Left ventricle myocardium inferior (tissue), 1 donor: ENCODE measurements at regions not wholly inside any gene's neighbourhood (a gene's known extent, or its start where the extent isn't known, plus 50 kb on each side); places are given as distances from the start of the nearest gene placed in this dataset.

ENCODE experiments used
- DNase-seq: peaks from one replicate; pipeline ENCODE4 v3.0.0-alpha.2; 2020
- H3K27ac ChIP-seq: fragments of 200-600 bp; replicated peaks from 2 replicates; pipeline ENCODE4 v1.8.0; 2021
- H3K27me3 ChIP-seq: fragments of 200-600 bp; 2 replicates; pipeline ENCODE4 v1.8.0; 2021; ENCODE audit warnings: low read depth
- H3K36me3 ChIP-seq: fragments of 200-600 bp; 2 replicates; pipeline ENCODE4 v1.8.0; 2021
- H3K4me1 ChIP-seq: fragments of 200-600 bp; 2 replicates; pipeline ENCODE4 v1.8.0; 2021
- H3K4me3 ChIP-seq: fragments of 200-600 bp; 2 replicates; pipeline ENCODE4 v1.8.0; 2021; ENCODE audit warnings: mild to moderate bottlenecking, moderate library complexity
- H3K9me3 ChIP-seq: fragments of 200-600 bp; replicated peaks from 2 replicates; pipeline ENCODE4 v1.8.0; 2021
- intact Hi-C: fragments of 100-400 bp; cut with micrococcal nuclease; formaldehyde crosslinking; loops from one replicate; pipeline ENCODE4 v1.11.0; 2022
- TF ChIP-seq, protein P1 (sequence below): fragments of 200-600 bp; IDR thresholded peaks from 2 replicates; pipeline ENCODE4 v1.8.0; 2021; ENCODE audit warnings: antibody characterized with exemption, mild to moderate bottlenecking, borderline replicate concordance
- donor health status: DM: no; HTN: yes; CAD: no; lungs with severe emphysema.

DNA sequence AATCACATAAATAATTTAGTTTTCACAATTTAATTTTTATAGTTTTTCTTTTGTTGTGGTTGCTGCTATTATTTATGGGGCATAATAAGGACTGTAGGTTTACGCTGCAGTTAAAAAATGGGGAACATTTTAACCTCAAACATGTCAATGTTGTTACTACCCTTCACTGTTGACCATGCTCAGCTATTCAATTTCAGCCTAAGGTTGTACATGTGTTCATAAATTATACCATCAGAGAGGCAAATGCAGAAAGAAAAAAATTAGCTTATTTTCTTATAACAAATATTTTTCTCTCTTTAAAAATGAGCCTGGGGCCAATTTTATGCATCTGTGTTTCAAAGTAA is 110.1 kb upstream of the PITRM1 start:
- H3K27me3 ChIP-seq, result no peaks in the 10 kb centered on the region
- no peaks in the 10 kb centered on the region for H3K4me1 ChIP-seq
- intact Hi-C loops, result no loop called here
- TF ChIP-seq, protein P1, sequence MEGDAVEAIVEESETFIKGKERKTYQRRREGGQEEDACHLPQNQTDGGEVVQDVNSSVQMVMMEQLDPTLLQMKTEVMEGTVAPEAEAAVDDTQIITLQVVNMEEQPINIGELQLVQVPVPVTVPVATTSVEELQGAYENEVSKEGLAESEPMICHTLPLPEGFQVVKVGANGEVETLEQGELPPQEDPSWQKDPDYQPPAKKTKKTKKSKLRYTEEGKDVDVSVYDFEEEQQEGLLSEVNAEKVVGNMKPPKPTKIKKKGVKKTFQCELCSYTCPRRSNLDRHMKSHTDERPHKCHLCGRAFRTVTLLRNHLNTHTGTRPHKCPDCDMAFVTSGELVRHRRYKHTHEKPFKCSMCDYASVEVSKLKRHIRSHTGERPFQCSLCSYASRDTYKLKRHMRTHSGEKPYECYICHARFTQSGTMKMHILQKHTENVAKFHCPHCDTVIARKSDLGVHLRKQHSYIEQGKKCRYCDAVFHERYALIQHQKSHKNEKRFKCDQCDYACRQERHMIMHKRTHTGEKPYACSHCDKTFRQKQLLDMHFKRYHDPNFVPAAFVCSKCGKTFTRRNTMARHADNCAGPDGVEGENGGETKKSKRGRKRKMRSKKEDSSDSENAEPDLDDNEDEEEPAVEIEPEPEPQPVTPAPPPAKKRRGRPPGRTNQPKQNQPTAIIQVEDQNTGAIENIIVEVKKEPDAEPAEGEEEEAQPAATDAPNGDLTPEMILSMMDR, result no peak
- H3K27ac ChIP-seq, result no peak overlapping the region
- DNase-seq, result no peak
- H3K4me3 ChIP-seq, result no peak overlapping the region
- H3K9me3 ChIP-seq, result no peaks in the 10 kb centered on the region
- no peaks in the 10 kb centered on the region for H3K36me3 ChIP-seq

DNA sequence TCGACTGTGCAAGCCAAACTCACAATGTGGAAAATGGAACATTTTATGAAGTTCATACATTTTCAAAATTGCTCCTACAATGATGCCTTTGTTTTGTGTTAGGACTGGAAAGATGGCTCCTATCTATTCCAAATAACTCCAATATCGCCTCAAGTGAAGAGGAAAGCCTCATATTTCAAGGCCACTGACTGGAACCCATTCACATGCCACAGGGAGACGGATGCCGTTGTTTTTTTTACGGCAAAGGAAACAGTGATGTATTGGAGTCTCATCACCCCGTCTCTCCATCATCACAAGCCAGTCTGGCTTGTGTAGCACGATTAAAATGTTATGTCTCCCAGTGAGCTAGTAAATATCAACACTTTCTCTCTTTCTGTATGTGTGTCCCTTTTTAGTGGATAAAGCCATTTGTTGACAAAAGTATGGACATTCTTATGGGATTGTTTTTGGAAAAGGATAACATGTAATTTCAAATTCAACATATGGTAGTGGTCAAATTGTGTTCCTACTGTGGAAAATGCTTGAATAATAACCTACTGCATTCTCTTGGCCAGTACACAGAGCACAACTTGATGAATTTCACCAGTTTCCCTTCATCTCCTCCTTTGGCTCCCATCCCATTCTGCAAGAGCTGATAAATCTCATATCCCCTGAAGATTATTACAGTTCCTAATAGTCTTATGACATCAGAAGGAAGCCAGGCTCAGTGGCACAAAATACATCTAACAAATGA is 109.5 kb upstream of the PITRM1 start:
- TF ChIP-seq, protein P1, result no peak
- Histone ChIP-seq H3K27ac (no peak overlapping the region), H3K4me1 (no peaks in the 10 kb centered on the region), H3K36me3 (no peaks in the 10 kb centered on the region), H3K4me3 (no peak overlapping the region), H3K27me3 (no peaks in the 10 kb centered on the region), H3K9me3 (no peaks in the 10 kb centered on the region)
- intact Hi-C loops, result no loop called here
- DNase-seq, result no peak

DNA sequence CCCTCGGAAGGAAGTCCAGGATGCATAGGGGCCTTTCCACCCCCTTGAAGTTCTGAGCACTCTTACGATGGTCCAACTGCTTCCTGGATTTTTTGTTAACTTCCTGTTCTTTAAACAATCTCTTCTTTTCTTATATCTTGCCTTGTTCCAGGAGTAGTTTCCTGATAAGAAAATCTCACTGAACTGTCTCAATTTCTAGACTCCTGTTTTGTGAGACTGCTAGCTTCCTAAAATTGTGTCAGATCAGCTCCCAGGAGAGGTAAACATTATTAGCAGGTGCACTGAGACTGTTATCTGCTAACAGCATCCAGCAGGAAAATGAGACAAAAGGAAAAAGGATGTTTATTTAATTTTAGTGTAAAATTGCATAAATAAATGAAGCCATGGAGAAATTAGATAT is 106.2 kb upstream of the PITRM1 start:
- no peaks in the 10 kb centered on the region for H3K9me3 ChIP-seq
- intact Hi-C loops, result no loop called here
- H3K27ac ChIP-seq, result no peak overlapping the region
- no peak for DNase-seq
- no peaks in the 10 kb centered on the region for H3K27me3 ChIP-seq
- TF ChIP-seq, protein P1, result no peak
- H3K36me3 ChIP-seq, result no peaks in the 10 kb centered on the region
- H3K4me1 ChIP-seq, result no peaks in the 10 kb centered on the region
- no peak overlapping the region for H3K4me3 ChIP-seq

DNA sequence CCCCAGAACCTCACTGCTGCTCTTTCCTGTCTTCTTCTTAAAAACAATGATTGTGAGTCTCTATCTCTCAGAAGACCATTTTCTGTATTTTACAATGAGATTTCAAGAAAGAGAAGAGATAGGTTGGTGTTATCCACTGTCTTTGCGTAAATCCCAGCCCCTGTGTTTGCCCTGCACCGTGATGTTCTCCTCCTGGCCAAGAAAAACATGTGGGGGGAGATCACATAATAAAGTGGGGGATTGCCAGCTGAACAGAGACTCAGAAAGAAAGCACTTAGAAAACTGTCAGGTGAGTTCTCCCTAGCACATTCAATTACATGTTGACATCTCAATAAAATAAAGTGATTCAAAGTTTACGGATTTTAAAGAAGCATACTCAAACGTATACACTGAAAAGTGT is 105.0 kb upstream of the PITRM1 start:
- H3K4me3 ChIP-seq, result no peak overlapping the region
- no peaks in the 10 kb centered on the region for H3K27me3 ChIP-seq
- TF ChIP-seq, protein P1, result no peak
- intact Hi-C loops, result no loop called here
- H3K4me1 ChIP-seq, result no peaks in the 10 kb centered on the region
- no peak for DNase-seq
- H3K27ac ChIP-seq, result no peak overlapping the region
- H3K36me3 ChIP-seq, result no peaks in the 10 kb centered on the region
- no peaks in the 10 kb centered on the region for H3K9me3 ChIP-seq

DNA sequence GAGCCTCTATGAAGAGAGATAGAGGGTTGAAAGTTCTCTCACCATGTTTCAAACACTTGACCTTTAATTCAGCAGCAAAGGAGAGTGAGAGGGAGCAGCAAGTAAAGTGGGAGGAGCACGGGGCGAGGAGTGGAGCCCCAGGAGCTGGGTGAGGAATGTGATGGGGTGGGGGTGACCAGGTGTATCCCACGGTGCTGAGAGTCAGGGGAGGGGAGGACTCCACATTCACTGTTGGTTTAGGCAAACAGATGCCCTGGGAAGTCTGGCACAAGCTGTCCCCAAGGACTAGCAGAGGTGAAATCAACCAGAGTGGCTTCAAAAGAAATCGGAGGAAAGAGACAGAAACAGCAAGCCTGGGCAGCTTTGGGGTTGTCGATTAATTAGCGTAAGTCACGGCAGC is 101.8 kb upstream of the PITRM1 start:
- peaks cover 21% of the 10 kb centered on the region for H3K4me1 ChIP-seq
- no peaks in the 10 kb centered on the region for H3K36me3 ChIP-seq
- no peaks in the 10 kb centered on the region for H3K27me3 ChIP-seq
- H3K27ac ChIP-seq, result no peak overlapping the region
- TF ChIP-seq, protein P1, result no peak
- DNase-seq, result no peak
- intact Hi-C loops, result no loop called here
- H3K9me3 ChIP-seq, result no peaks in the 10 kb centered on the region
- no peak overlapping the region for H3K4me3 ChIP-seq
